NT2/D1 (cell line): ENCODE measurements at regions not wholly inside any gene's neighbourhood (a gene's known extent, or its start where the extent isn't known, plus 50 kb on each side); places are given as distances from the start of the nearest gene placed in this dataset.

Experiments used
- SUZ12 ChIP-seq: IDR thresholded peaks from 2 replicates; pipeline ENCODE4 v1.6.1; 2011; ENCODE audit not compliant: insufficient read length, insufficient read depth; ENCODE audit errors: extremely low read depth
- YY1 ChIP-seq: IDR thresholded peaks from 2 replicates; pipeline ENCODE4 v1.6.1; 2011; ENCODE audit not compliant: insufficient read length, insufficient read depth
- ZNF274 ChIP-seq: IDR thresholded peaks from 2 replicates; pipeline ENCODE4 v1.6.1; 2011; ENCODE audit warnings: mild to moderate bottlenecking, low read depth, low read length

DNA sequence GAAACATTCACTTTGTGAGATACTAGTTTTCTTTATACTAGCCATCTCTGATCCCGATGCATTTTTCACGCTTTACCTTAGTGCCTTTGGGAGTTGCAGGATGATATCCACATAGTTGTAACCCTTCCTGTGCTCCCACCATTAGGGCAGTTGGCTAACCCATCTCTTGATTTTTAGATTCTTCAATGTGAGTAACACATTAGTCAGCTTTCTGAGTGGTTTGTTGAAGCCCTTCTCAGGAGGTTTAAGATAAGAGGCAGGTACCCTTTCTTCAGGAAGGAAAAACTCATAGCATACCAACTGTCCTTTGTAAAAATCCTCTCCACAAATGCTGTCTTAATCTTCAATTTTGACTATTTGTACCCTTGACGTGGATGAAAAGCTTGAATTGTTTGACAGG, 392.3 kb downstream of the DMAC1 start:
- TF ChIP-seq SUZ12, result no peak
- TF ChIP-seq YY1, result no peak
- TF ChIP-seq ZNF274, result no peak
